Right renal cortex interstitium (tissue), 3 donors: ENCODE measurements at regions not wholly inside any gene's neighbourhood (a gene's known extent, or its start where the extent isn't known, plus 50 kb on each side); places are given as distances from the start of the nearest gene placed in this dataset.

ENCODE experiments used
- DNase-seq, 3 donors: peaks; one replicate each; pipeline ENCODE4 v3.0.0-alpha.2; 2013; ENCODE audit warnings: low read depth in 3 of 3, low spot score in 2 of 3

- no peak for DNase-seq
Observed at GRCh38 chr14:98366429-98366828, 905.6 kb downstream of the BCL11B start.

GRCh38 chr14:98368221-98368620 lies 903.8 kb downstream of the BCL11B start:
- DNase-seq = no peak

GRCh38 chr14:98368916-98369315 lies 903.1 kb downstream of the BCL11B start:
- DNase-seq = no peak

- DNase-seq = no peak
Observed at GRCh38 chr14:98369344-98369743, 902.7 kb downstream of the BCL11B start.

- no peak for DNase-seq
Observed at GRCh38 chr14:98370352-98370751, 901.6 kb downstream of the BCL11B start.

- DNase-seq = no peak
Observed at GRCh38 chr14:98371141-98371540, 900.9 kb downstream of the BCL11B start.

- no peak for DNase-seq
Observed at GRCh38 chr14:98374136-98374535, 897.9 kb downstream of the BCL11B start.

- no peak for DNase-seq
Observed at GRCh38 chr14:98375566-98375965, 896.4 kb downstream of the BCL11B start.

- no peak for DNase-seq
Observed at GRCh38 chr14:98379830-98380229, 892.2 kb downstream of the BCL11B start.

- DNase-seq = no peak
Observed at GRCh38 chr14:98382662-98383061, 889.3 kb downstream of the BCL11B start.

GRCh38 chr14:98385851-98386250 lies 886.1 kb downstream of the BCL11B start:
- DNase-seq = no peak

GRCh38 chr14:98391061-98391460 lies 880.9 kb downstream of the BCL11B start:
- DNase-seq = no peak

GRCh38 chr14:98393527-98393926 lies 878.5 kb downstream of the BCL11B start:
- no peak for DNase-seq

GRCh38 chr14:98404811-98405210 lies 867.2 kb downstream of the BCL11B start:
- DNase-seq = no peak

- DNase-seq = no peak
Observed at GRCh38 chr14:98408024-98408555, 863.9 kb downstream of the BCL11B start.

GRCh38 chr14:98408713-98409112 lies 863.3 kb downstream of the BCL11B start:
- no peak for DNase-seq

GRCh38 chr14:98411154-98411553 lies 860.8 kb downstream of the BCL11B start:
- DNase-seq = no peak

- no peak for DNase-seq
Observed at GRCh38 chr14:98412431-98412830, 859.6 kb downstream of the BCL11B start.

- DNase-seq = no peak
Observed at GRCh38 chr14:98415766-98416165, 856.2 kb downstream of the BCL11B start.

GRCh38 chr14:98417001-98417400 lies 855.0 kb downstream of the BCL11B start:
- DNase-seq = no peak

GRCh38 chr14:98428483-98428994 lies 843.5 kb downstream of the BCL11B start:
- no peak for DNase-seq

- no peak for DNase-seq
Observed at GRCh38 chr14:98433436-98433835, 838.6 kb downstream of the BCL11B start.

GRCh38 chr14:98437113-98437512 lies 834.9 kb downstream of the BCL11B start:
- DNase-seq = no peak
